ENCODE measurements at regions not wholly inside any gene's neighbourhood (a gene's known extent, or its start where the extent isn't known, plus 50 kb on each side); places are given as distances from the start of the nearest gene placed in this dataset.

DNA sequence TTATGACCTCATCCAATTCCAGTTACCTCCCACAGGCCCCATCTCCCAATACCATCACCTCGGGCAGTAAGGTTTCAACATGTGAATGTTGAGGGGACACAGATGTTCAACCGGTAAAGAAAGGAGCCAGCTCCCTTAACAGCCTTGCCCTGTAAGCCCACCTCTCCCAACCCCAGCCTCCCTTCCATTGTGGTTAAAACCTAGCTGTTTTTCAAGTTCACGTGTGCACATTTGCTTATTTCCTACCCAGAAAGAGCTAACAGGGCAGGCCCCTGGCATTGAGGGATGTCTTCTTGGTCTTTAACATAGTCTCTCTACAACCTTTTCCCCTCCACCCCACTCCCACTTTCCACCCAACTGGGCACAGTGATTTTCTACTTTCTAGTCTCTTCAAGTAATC, 385.7 kb downstream of the FBXW7 start:
- no peak for TF ChIP-seq CTCF (conservative IDR thresholded peaks at IDR 0.05)

GRCh38 chr4:152149745-152150144, 386.1 kb downstream of the FBXW7 start:
- no peak overlapping the region for H3K27ac ChIP-seq
- TF ChIP-seq CTCF (conservative IDR thresholded peaks at IDR 0.05): no peak

More for the DNA sequence above, 385.7 kb downstream of the FBXW7 start:
- no peak overlapping the region for H3K27ac ChIP-seq

DNA sequence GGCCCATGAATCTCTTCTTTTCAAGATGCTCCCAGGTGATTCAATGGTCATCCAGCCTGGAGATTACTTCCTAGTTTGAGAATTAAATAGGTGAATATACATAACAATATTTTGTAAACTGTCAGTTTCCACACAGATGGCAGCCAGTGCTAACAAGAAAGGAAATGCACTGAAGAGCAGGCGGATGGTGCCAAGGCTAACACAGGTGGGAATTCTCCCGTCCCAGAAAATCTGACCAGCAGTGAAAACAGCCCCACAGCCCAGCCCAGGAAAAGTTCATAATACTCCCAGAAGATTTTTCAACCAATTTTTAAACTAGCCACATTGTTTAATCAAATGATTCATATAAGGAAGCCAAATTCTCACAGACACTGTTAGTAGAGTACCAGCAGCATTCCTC, 387.2 kb upstream of the GATB start:
- no peak overlapping the region for H3K27ac ChIP-seq
- no peak for TF ChIP-seq CTCF (conservative IDR thresholded peaks at IDR 0.05)

DNA sequence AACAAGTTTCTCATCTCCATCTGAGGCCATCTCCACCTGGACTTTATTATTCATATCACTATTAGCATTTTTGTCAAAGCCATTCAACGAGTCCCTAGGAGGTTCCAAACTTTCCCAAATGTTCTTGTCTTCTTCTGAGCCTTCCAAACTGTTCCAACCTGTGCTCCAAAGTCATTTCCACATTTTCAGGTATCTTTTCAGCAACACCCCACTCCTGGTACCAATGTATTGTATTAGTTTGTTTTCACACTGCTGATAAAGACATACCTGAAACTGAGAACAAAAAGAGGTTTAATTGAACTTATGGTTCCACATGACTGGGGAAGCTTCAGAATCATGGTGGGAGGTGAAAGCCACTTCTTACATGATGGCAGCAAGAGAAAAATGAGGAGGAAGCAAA, 385.4 kb upstream of the GATB start:
- TF ChIP-seq CTCF (conservative IDR thresholded peaks at IDR 0.05): no peak
- H3K27ac ChIP-seq: no peak overlapping the region

- no peak overlapping the region for H3K27ac ChIP-seq
- TF ChIP-seq CTCF (conservative IDR thresholded peaks at IDR 0.05): no peak
Observed at GRCh38 chr4:152143806-152144205, 383.0 kb upstream of the GATB start.

- H3K27ac ChIP-seq: no peak overlapping the region
- no peak for TF ChIP-seq CTCF (conservative IDR thresholded peaks at IDR 0.05)
Observed at GRCh38 chr4:152138451-152138850, 377.6 kb upstream of the GATB start.

DNA sequence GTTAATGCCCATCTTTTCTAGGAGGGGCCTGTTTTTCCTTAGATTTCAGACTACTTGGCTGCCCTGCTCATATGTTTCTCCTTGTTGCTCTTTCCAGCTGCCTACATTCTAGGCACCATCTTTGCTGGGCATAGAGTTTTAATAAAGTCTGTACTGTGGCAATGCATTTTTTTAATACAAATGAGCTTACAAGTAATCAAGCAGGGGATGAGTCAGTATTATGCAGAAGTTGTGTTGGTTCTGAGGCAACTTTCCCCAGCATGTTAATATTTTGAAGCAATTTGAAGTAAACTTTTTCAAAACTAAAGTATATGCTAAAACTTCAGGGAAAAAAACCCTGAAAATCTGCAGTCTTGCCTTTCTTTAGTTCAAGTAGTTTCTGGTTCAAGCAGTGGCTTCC, 372.0 kb upstream of the GATB start:
- TF ChIP-seq CTCF (conservative IDR thresholded peaks at IDR 0.05): no peak
- H3K27ac ChIP-seq: no peak overlapping the region

GRCh38 chr4:152128356-152128755, 367.5 kb upstream of the GATB start:
- H3K27ac ChIP-seq: no peak overlapping the region
- TF ChIP-seq CTCF (conservative IDR thresholded peaks at IDR 0.05): no peak
